NCI-H526 treated with DMSO at 0.1 percent for 48 hours (cell line): ENCODE measurements at regions not wholly inside any gene's neighbourhood (a gene's known extent, or its start where the extent isn't known, plus 50 kb on each side); places are given as distances from the start of the nearest gene placed in this dataset.

ENCODE experiments used
- DNase-seq: peaks from one replicate; lab custom pipeline; 2025; lab: John Stamatoyannopoulos, UW

- no peak for DNase-seq
These were observed 122.7 kb downstream of the CBLL2 start for GRCh38 chrX:22395372-22395771.

- DNase-seq = no peak
These were observed 123.7 kb downstream of the CBLL2 start for GRCh38 chrX:22396408-22396807.

- no peak for DNase-seq
These were observed 124.9 kb downstream of the CBLL2 start for GRCh38 chrX:22397566-22397965.

GRCh38 chrX:22399437-22400192 is 126.9 kb downstream of the CBLL2 start:
- no peak for DNase-seq

- no peak for DNase-seq
These were observed 131.6 kb downstream of the CBLL2 start for GRCh38 chrX:22404297-22404696.

- no peak for DNase-seq
These were observed 133.6 kb downstream of the CBLL2 start for GRCh38 chrX:22406201-22406737.

- no peak for DNase-seq
These were observed 136.7 kb downstream of the CBLL2 start for GRCh38 chrX:22409418-22409817.

GRCh38 chrX:22424122-22424915 is 151.6 kb downstream of the CBLL2 start:
- DNase-seq = no peak

GRCh38 chrX:22424919-22425318 is 152.2 kb downstream of the CBLL2 start:
- DNase-seq = no peak

- DNase-seq = no peak
These were observed 157.0 kb downstream of the CBLL2 start for GRCh38 chrX:22429704-22430103.

GRCh38 chrX:22430701-22431100 is 158.0 kb downstream of the CBLL2 start:
- no peak for DNase-seq

GRCh38 chrX:22433292-22434070 is 160.8 kb downstream of the CBLL2 start:
- DNase-seq = no peak

- DNase-seq = no peak
These were observed 173.2 kb downstream of the CBLL2 start for GRCh38 chrX:22445880-22446279.

- DNase-seq = no peak
These were observed 190.2 kb downstream of the CBLL2 start for GRCh38 chrX:22462959-22463358.

- no peak for DNase-seq
These were observed 194.9 kb downstream of the CBLL2 start for GRCh38 chrX:22467571-22467970.

GRCh38 chrX:22481436-22481835 is 208.7 kb downstream of the CBLL2 start:
- no peak for DNase-seq

- no peak for DNase-seq
These were observed 213.6 kb downstream of the CBLL2 start for GRCh38 chrX:22486296-22486695.

- no peak for DNase-seq
These were observed 244.2 kb downstream of the CBLL2 start for GRCh38 chrX:22516893-22517292.

- DNase-seq = no peak
These were observed 247.6 kb downstream of the CBLL2 start for GRCh38 chrX:22520128-22520828.

GRCh38 chrX:22526339-22526738 is 253.6 kb downstream of the CBLL2 start:
- DNase-seq = no peak

GRCh38 chrX:22527302-22527701 is 254.6 kb downstream of the CBLL2 start:
- no peak for DNase-seq

- DNase-seq = no peak
These were observed 261.2 kb downstream of the CBLL2 start for GRCh38 chrX:22533898-22534297.
